ENCODE measurements at regions not wholly inside any gene's neighbourhood (a gene's known extent, or its start where the extent isn't known, plus 50 kb on each side); places are given as distances from the start of the nearest gene placed in this dataset.
"Not testable (repeated sequence)": the region's sequence is repeated elsewhere in the genome, so short reads cannot be mapped to it uniquely, and the experiment has no call there.

DNA sequence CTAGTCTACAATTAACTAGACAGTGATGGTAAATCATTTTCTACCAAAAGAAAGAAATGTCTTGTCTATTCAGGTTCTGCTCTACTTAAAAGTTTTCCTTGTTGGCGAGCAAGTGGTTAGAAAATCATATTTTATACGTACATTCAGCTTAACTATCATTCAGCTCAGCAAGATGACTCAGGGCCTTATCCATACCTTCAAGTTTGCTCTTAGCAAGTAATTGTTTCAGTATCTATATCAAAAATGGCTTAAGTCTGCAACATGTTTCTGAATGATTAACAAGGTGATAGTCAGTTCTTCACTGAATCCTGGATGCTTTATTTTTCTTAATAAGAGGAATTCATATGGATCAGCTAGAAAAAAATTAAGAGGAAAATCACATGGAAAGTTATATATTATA lies 90.8 kb upstream of the TP53BP2 start:
- TF ChIP-seq POLR2A (IDR thresholded peaks at IDR 0.05): not testable (repeated sequence)
- TF ChIP-seq, protein P1, sequence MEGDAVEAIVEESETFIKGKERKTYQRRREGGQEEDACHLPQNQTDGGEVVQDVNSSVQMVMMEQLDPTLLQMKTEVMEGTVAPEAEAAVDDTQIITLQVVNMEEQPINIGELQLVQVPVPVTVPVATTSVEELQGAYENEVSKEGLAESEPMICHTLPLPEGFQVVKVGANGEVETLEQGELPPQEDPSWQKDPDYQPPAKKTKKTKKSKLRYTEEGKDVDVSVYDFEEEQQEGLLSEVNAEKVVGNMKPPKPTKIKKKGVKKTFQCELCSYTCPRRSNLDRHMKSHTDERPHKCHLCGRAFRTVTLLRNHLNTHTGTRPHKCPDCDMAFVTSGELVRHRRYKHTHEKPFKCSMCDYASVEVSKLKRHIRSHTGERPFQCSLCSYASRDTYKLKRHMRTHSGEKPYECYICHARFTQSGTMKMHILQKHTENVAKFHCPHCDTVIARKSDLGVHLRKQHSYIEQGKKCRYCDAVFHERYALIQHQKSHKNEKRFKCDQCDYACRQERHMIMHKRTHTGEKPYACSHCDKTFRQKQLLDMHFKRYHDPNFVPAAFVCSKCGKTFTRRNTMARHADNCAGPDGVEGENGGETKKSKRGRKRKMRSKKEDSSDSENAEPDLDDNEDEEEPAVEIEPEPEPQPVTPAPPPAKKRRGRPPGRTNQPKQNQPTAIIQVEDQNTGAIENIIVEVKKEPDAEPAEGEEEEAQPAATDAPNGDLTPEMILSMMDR (IDR thresholded peaks at IDR 0.05): not testable (repeated sequence)

Data from testis (tissue), 2 donors.